ENCODE measurements at regions not wholly inside any gene's neighbourhood (a gene's known extent, or its start where the extent isn't known, plus 50 kb on each side); places are given as distances from the start of the nearest gene placed in this dataset.

DNA sequence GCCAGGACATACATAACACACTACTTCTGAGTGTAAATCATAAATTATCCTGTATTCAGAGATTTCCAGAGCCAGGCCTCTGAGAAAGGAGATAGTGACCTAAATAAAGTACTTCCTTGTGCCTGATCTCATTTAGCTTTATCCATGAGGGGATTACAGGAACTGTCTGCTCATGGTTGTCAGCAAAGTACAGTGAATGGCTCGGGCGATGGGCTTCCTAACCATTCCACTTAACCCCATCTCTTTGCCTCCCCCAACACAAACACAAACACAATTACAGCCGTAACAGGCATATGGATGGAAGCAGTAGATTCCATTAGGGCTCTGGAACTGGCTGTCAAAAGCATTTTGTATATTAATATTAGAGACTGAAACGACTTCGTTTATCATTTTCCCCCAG, 206.7 kb upstream of the CPNE8 start:
- TF ChIP-seq ZNF274 (IDR thresholded peaks at IDR 0.05; ENCODE audit: low read depth, low read length) (no peak), YY1 (IDR thresholded peaks at IDR 0.05; ENCODE audit: insufficient read depth, insufficient read length) (no peak)
